WTC11 (cell line): ENCODE measurements at regions not wholly inside any gene's neighbourhood (a gene's known extent, or its start where the extent isn't known, plus 50 kb on each side); places are given as distances from the start of the nearest gene placed in this dataset.

ENCODE experiments used
- ATAC-seq: fragments of 200-7000 bp; cut with Tn5 transposase; 2 replicates; pipeline ENCODE4 v1.10.0; 2021; ENCODE audit warnings: mild to moderate bottlenecking, moderate library complexity
- CTCF ChIA-PET: fragments of 300-600 bp; sonication (Branson Sonifier 250); formaldehyde crosslinking; loops from one replicate; lab custom pipeline; 2021; ENCODE audit warnings: antibody characterized with exemption; lab: Charles Lee
- POLR2A ChIA-PET: fragments of 350-600 bp; sonication (Branson Sonifier 250); formaldehyde crosslinking; loops from one replicate; lab custom pipeline; 2021; ENCODE audit warnings: antibody characterized with exemption; lab: Charles Lee
- DNase-seq: peaks from one replicate; pipeline ENCODE4 v3.0.0; 2021; ENCODE audit warnings: low spot score
- H3K27ac Mint-ChIP-seq: 2 replicates; pipeline ENCODE4 v1.8.0; 2021; ENCODE audit warnings: mixed read lengths
- H3K27me3 Mint-ChIP-seq: 2 replicates; pipeline ENCODE4 v1.8.0; 2021; ENCODE audit warnings: low read depth, mild to moderate bottlenecking, moderate library complexity, mixed read lengths
- H3K36me3 Mint-ChIP-seq: 2 replicates; pipeline ENCODE4 v1.8.0; 2021; ENCODE audit warnings: mixed read lengths
- H3K4me1 Mint-ChIP-seq: 2 replicates; pipeline ENCODE4 v1.8.0; 2022; ENCODE audit warnings: mixed read lengths
- H3K4me3 Mint-ChIP-seq: 2 replicates; pipeline ENCODE4 v1.8.0; 2021; ENCODE audit warnings: mild to moderate bottlenecking, moderate library complexity, mixed read lengths
- H3K9me3 Mint-ChIP-seq: 2 replicates; pipeline ENCODE4 v1.8.0; 2021; ENCODE audit warnings: mixed read lengths
- ATF1 ChIP-seq: sonication (generic); formaldehyde crosslinking; IDR thresholded peaks from 2 replicates; pipeline ENCODE4 v1.8.1; 2023; ENCODE audit warnings: mild to moderate bottlenecking, moderate library complexity, missing genetic modification reagents
- ELF4 ChIP-seq: sonication (generic); formaldehyde crosslinking; IDR thresholded peaks from 2 replicates; pipeline ENCODE4 v1.8.1; 2022; ENCODE audit warnings: low read depth, mild to moderate bottlenecking, moderate library complexity, missing genetic modification reagents
- GABPB1 ChIP-seq: sonication (generic); formaldehyde crosslinking; IDR thresholded peaks from 2 replicates; pipeline ENCODE4 v1.8.1; 2023; ENCODE audit warnings: mild to moderate bottlenecking, missing genetic modification reagents
- GRHL2 ChIP-seq: fragments of 250-450 bp; sonication (Bioruptor Pico); IDR thresholded peaks from 2 replicates; pipeline ENCODE4 v1.8.0; 2022; ENCODE audit warnings: mild to moderate bottlenecking, moderate library complexity; ENCODE audit not compliant: insufficient replicate concordance, severe bottlenecking
- HMGA2 ChIP-seq: fragments of 250-450 bp; sonication (Bioruptor Pico); IDR thresholded peaks from 2 replicates; pipeline ENCODE4 v1.4.0; 2021; ENCODE audit warnings: mild to moderate bottlenecking, moderate library complexity
- IRF2 ChIP-seq: sonication (generic); formaldehyde crosslinking; IDR thresholded peaks from 2 replicates; pipeline ENCODE4 v1.8.0; 2022; ENCODE audit warnings: low read depth, missing genetic modification reagents, borderline replicate concordance
- JUN ChIP-seq: sonication (generic); formaldehyde crosslinking; IDR thresholded peaks from 2 replicates; pipeline ENCODE4 v1.8.0; 2023; ENCODE audit warnings: mild to moderate bottlenecking, missing genetic modification reagents
- NFATC4 ChIP-seq: fragments of 250-450 bp; sonication (Bioruptor Pico); IDR thresholded peaks from 2 replicates; pipeline ENCODE4 v1.9.0; 2021; ENCODE audit warnings: mild to moderate bottlenecking
- SOX15 ChIP-seq: fragments of 250-450 bp; sonication (Bioruptor Pico); IDR thresholded peaks from 2 replicates; pipeline ENCODE4 v1.9.0; 2021; ENCODE audit warnings: mild to moderate bottlenecking
- SP1 ChIP-seq: sonication (generic); formaldehyde crosslinking; conservative IDR thresholded peaks from 2 replicates; pipeline ENCODE4 v1.8.1; 2022; ENCODE audit warnings: missing genetic modification reagents
- TEAD1 ChIP-seq: sonication (generic); formaldehyde crosslinking; IDR thresholded peaks from 2 replicates; pipeline ENCODE4 v1.8.0; 2022; ENCODE audit warnings: mild to moderate bottlenecking, missing genetic modification reagents
- ZBTB21 ChIP-seq: sonication (generic); formaldehyde crosslinking; IDR thresholded peaks from 2 replicates; pipeline ENCODE4 v1.8.1; 2023; ENCODE audit warnings: mild to moderate bottlenecking, missing genetic modification reagents, borderline replicate concordance
- ZNF263 ChIP-seq: sonication (generic); formaldehyde crosslinking; IDR thresholded peaks from 2 replicates; pipeline ENCODE4 v1.8.1; 2022; ENCODE audit warnings: low read depth, mild to moderate bottlenecking, moderate library complexity, missing genetic modification reagents
- ZNF396 ChIP-seq: fragments of 250-450 bp; sonication (Bioruptor Pico); IDR thresholded peaks from 2 replicates; pipeline ENCODE4 v1.8.0; 2021; ENCODE audit warnings: mild to moderate bottlenecking, moderate library complexity, borderline replicate concordance
- ZNF416 ChIP-seq: fragments of 250-450 bp; sonication (Bioruptor Pico); IDR thresholded peaks from 2 replicates; pipeline ENCODE4 v1.9.0; 2021; ENCODE audit warnings: mild to moderate bottlenecking, inconsistent platforms
- TF ChIP-seq, protein P1 (sequence below): sonication (generic); formaldehyde crosslinking; conservative IDR thresholded peaks from 2 replicates; pipeline ENCODE4 v1.8.1; 2023; ENCODE audit warnings: mild to moderate bottlenecking, low read depth, missing genetic modification reagents, moderate library complexity
- TF ChIP-seq, protein P2 (sequence below): sonication (generic); formaldehyde crosslinking; IDR thresholded peaks from 2 replicates; pipeline ENCODE4 v1.8.0; 2023; ENCODE audit warnings: missing genetic modification reagents
- TF ChIP-seq, protein P3 (sequence below): sonication (generic); formaldehyde crosslinking; IDR thresholded peaks from 2 replicates; pipeline ENCODE4 v1.8.1; 2023; ENCODE audit warnings: mild to moderate bottlenecking, missing genetic modification reagents, moderate library complexity
- TF ChIP-seq, protein P4 (sequence below): fragments of 250-450 bp; sonication (Bioruptor Pico); IDR thresholded peaks from 2 replicates; pipeline ENCODE4 v1.9.0; 2021; ENCODE audit warnings: mild to moderate bottlenecking
- TF ChIP-seq, protein P5 (sequence below): sonication (generic); formaldehyde crosslinking; IDR thresholded peaks from 2 replicates; pipeline ENCODE4 v1.8.1; 2022; ENCODE audit warnings: mild to moderate bottlenecking, missing genetic modification reagents, moderate library complexity, borderline replicate concordance
- TF ChIP-seq, protein P6 (sequence below): fragments of 250-450 bp; sonication (Bioruptor Pico); IDR thresholded peaks from 2 replicates; pipeline ENCODE4 v1.9.0; 2021; ENCODE audit warnings: moderate library complexity, mild to moderate bottlenecking, inconsistent platforms, borderline replicate concordance
- TF ChIP-seq, protein P7 (sequence below): sonication (generic); formaldehyde crosslinking; IDR thresholded peaks from 2 replicates; pipeline ENCODE4 v1.8.0; 2022; ENCODE audit warnings: missing genetic modification reagents

DNA sequence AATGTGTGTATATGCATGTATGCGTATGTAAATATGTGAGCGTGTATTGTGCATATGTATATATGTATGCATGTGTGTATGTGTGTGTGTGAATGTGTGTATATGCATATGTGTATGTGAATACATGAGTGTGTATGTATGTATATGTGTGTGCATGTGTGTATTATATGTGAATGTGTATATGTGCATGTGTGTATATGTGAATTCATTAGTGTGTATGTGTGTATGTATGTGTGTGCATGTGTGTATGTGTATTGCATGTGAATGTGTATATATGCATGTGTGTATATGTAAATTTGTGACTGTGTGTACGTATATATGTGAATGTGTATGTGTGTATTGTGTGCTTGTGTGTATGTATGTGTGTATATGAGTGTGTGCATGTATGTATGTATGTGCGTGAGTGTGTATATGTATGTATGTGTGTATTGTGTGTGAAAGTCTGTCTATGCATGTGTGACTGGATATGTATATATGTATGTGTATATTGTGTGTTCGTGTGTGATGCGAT lies 455.9 kb downstream of the TYW1 start (continued):
- TF ChIP-seq, protein P1, sequence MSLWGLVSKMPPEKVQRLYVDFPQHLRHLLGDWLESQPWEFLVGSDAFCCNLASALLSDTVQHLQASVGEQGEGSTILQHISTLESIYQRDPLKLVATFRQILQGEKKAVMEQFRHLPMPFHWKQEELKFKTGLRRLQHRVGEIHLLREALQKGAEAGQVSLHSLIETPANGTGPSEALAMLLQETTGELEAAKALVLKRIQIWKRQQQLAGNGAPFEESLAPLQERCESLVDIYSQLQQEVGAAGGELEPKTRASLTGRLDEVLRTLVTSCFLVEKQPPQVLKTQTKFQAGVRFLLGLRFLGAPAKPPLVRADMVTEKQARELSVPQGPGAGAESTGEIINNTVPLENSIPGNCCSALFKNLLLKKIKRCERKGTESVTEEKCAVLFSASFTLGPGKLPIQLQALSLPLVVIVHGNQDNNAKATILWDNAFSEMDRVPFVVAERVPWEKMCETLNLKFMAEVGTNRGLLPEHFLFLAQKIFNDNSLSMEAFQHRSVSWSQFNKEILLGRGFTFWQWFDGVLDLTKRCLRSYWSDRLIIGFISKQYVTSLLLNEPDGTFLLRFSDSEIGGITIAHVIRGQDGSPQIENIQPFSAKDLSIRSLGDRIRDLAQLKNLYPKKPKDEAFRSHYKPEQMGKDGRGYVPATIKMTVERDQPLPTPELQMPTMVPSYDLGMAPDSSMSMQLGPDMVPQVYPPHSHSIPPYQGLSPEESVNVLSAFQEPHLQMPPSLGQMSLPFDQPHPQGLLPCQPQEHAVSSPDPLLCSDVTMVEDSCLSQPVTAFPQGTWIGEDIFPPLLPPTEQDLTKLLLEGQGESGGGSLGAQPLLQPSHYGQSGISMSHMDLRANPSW (CRISPR knock-in tag) = no peak
- TF ChIP-seq HMGA2 (CRISPR knock-in tag) = no peak
- TF ChIP-seq GABPB1 (CRISPR knock-in tag) = no peak
- no peak for TF ChIP-seq IRF2 (CRISPR knock-in tag)
- TF ChIP-seq NFATC4 = no peak
- TF ChIP-seq, protein P2, sequence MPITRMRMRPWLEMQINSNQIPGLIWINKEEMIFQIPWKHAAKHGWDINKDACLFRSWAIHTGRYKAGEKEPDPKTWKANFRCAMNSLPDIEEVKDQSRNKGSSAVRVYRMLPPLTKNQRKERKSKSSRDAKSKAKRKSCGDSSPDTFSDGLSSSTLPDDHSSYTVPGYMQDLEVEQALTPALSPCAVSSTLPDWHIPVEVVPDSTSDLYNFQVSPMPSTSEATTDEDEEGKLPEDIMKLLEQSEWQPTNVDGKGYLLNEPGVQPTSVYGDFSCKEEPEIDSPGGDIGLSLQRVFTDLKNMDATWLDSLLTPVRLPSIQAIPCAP (CRISPR knock-in tag) = no peak
- TF ChIP-seq ZBTB21 = no peak
- TF ChIP-seq ZNF263 = no peak
- TF ChIP-seq GRHL2 (CRISPR knock-in tag) = no peak
- TF ChIP-seq, protein P3, sequence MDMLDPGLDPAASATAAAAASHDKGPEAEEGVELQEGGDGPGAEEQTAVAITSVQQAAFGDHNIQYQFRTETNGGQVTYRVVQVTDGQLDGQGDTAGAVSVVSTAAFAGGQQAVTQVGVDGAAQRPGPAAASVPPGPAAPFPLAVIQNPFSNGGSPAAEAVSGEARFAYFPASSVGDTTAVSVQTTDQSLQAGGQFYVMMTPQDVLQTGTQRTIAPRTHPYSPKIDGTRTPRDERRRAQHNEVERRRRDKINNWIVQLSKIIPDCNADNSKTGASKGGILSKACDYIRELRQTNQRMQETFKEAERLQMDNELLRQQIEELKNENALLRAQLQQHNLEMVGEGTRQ (CRISPR knock-in tag) = no peak
- no peak for TF ChIP-seq TEAD1 (CRISPR knock-in tag)
- TF ChIP-seq ELF4 (CRISPR knock-in tag) = no peak
- no peak for TF ChIP-seq ZNF416 (CRISPR knock-in tag)
- TF ChIP-seq ZNF396 (CRISPR knock-in tag) = no peak
- TF ChIP-seq JUN (CRISPR knock-in tag) = no peak
- TF ChIP-seq, all 79 proteins: peak for 0

DNA sequence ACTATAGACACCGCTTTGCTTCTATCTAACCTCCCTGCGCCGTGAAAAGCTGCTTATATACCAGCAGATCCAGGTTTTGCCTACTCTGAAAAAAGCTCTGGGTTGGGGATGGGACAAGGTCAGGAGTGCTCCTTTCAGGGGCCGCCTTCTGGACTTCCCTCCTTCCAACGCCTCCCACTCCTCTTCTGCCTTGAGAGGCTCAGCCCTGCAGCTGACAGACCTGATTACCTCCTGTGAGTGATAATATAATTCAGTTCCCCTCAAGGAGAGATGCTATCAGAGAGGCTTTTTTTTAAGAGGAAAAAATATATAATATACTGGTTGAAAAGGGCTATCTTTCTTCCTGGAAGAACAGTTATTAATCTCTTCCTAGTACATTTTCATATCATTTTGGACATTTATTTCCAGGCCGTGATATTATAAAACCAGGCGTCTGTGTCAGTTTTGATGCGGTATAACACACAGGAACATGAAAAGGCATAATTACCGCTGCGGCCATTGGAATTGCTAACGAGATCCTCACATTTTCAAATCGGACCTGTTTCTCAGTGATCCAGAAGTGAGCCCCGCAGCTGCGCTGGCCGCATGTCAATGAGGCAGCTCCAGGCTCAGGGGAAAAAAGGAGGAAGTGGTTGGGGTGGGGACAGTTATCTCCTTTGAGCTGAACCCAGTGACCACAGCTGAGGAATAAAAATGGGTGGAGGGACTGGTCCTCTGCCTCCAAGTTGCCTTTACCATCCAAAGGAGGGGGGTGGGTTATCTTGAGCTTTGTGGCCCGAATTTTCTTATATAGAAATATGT lies 457.1 kb downstream of the TYW1 start:
- no peak for ATAC-seq
- POLR2A ChIA-PET = no interaction called here
- H3K4me1 Mint-ChIP-seq = peaks cover 3% of the 10 kb centered on the region; the same call in 1 of the 2 replicates
- no peaks in the 10 kb centered on the region; the same call in 1 of the 2 replicates for H3K27me3 Mint-ChIP-seq
- no peak overlapping the region for H3K27ac Mint-ChIP-seq
- H3K36me3 Mint-ChIP-seq = no peaks in the 10 kb centered on the region
- no peaks in the 10 kb centered on the region for H3K9me3 Mint-ChIP-seq
- DNase-seq = no peak
- CTCF ChIA-PET = interaction anchor here (1.5 kb wide), 1 partner anchor 76 kb away, joined by 3 read pairs; no protein-coding TSS in a partner anchor
- H3K4me3 Mint-ChIP-seq = no peak overlapping the region
- TF ChIP-seq NFATC4 (no peak), ATF1 (CRISPR knock-in tag) (no peak), SOX15 (CRISPR knock-in tag) (no peak), SP1 (CRISPR knock-in tag) (no peak)
- TF ChIP-seq, protein P4, sequence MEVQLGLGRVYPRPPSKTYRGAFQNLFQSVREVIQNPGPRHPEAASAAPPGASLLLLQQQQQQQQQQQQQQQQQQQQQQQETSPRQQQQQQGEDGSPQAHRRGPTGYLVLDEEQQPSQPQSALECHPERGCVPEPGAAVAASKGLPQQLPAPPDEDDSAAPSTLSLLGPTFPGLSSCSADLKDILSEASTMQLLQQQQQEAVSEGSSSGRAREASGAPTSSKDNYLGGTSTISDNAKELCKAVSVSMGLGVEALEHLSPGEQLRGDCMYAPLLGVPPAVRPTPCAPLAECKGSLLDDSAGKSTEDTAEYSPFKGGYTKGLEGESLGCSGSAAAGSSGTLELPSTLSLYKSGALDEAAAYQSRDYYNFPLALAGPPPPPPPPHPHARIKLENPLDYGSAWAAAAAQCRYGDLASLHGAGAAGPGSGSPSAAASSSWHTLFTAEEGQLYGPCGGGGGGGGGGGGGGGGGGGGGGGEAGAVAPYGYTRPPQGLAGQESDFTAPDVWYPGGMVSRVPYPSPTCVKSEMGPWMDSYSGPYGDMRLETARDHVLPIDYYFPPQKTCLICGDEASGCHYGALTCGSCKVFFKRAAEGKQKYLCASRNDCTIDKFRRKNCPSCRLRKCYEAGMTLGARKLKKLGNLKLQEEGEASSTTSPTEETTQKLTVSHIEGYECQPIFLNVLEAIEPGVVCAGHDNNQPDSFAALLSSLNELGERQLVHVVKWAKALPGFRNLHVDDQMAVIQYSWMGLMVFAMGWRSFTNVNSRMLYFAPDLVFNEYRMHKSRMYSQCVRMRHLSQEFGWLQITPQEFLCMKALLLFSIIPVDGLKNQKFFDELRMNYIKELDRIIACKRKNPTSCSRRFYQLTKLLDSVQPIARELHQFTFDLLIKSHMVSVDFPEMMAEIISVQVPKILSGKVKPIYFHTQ = no peak
- TF ChIP-seq, protein P5, sequence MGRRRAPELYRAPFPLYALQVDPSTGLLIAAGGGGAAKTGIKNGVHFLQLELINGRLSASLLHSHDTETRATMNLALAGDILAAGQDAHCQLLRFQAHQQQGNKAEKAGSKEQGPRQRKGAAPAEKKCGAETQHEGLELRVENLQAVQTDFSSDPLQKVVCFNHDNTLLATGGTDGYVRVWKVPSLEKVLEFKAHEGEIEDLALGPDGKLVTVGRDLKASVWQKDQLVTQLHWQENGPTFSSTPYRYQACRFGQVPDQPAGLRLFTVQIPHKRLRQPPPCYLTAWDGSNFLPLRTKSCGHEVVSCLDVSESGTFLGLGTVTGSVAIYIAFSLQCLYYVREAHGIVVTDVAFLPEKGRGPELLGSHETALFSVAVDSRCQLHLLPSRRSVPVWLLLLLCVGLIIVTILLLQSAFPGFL = no peak
- TF ChIP-seq, protein P6, sequence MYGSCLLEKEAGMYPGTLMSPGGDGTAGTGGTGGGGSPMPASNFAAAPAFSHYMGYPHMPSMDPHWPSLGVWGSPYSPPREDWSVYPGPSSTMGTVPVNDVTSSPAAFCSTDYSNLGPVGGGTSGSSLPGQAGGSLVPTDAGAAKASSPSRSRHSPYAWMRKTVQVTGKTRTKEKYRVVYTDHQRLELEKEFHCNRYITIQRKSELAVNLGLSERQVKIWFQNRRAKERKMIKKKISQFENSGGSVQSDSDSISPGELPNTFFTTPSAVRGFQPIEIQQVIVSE = no peak
- TF ChIP-seq, protein P7, sequence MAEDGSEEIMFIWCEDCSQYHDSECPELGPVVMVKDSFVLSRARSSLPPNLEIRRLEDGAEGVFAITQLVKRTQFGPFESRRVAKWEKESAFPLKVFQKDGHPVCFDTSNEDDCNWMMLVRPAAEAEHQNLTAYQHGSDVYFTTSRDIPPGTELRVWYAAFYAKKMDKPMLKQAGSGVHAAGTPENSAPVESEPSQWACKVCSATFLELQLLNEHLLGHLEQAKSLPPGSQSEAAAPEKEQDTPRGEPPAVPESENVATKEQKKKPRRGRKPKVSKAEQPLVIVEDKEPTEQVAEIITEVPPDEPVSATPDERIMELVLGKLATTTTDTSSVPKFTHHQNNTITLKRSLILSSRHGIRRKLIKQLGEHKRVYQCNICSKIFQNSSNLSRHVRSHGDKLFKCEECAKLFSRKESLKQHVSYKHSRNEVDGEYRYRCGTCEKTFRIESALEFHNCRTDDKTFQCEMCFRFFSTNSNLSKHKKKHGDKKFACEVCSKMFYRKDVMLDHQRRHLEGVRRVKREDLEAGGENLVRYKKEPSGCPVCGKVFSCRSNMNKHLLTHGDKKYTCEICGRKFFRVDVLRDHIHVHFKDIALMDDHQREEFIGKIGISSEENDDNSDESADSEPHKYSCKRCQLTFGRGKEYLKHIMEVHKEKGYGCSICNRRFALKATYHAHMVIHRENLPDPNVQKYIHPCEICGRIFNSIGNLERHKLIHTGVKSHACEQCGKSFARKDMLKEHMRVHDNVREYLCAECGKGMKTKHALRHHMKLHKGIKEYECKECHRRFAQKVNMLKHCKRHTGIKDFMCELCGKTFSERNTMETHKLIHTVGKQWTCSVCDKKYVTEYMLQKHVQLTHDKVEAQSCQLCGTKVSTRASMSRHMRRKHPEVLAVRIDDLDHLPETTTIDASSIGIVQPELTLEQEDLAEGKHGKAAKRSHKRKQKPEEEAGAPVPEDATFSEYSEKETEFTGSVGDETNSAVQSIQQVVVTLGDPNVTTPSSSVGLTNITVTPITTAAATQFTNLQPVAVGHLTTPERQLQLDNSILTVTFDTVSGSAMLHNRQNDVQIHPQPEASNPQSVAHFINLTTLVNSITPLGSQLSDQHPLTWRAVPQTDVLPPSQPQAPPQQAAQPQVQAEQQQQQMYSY (CRISPR knock-in tag) = no peak
